ENCODE measurements at regions not wholly inside any gene's neighbourhood (a gene's known extent, or its start where the extent isn't known, plus 50 kb on each side); places are given as distances from the start of the nearest gene placed in this dataset.

DNA sequence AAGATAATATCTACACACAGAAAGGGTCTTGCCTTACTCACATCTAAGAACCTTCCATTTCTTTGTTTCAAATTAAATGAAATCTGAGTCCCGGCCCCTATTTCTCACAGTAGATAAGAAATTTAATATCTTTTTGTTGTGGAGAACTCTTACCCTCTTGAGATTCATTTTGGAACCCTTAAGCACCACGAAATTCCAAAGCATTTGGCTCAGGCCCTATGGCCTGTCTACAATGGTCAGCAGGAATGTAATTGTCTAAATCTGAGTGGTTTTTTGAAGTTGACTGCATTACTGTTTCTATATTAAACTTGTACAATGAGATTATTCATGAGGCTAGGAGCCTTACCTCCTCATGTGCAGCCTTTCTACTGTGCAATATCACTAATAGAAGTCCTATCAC, 723.3 kb downstream of the TSN start:
- DNase-seq (ENCODE audit: low read depth) = no peak
- TF ChIP-seq, protein P1, sequence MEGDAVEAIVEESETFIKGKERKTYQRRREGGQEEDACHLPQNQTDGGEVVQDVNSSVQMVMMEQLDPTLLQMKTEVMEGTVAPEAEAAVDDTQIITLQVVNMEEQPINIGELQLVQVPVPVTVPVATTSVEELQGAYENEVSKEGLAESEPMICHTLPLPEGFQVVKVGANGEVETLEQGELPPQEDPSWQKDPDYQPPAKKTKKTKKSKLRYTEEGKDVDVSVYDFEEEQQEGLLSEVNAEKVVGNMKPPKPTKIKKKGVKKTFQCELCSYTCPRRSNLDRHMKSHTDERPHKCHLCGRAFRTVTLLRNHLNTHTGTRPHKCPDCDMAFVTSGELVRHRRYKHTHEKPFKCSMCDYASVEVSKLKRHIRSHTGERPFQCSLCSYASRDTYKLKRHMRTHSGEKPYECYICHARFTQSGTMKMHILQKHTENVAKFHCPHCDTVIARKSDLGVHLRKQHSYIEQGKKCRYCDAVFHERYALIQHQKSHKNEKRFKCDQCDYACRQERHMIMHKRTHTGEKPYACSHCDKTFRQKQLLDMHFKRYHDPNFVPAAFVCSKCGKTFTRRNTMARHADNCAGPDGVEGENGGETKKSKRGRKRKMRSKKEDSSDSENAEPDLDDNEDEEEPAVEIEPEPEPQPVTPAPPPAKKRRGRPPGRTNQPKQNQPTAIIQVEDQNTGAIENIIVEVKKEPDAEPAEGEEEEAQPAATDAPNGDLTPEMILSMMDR (IDR thresholded peaks at IDR 0.05; ENCODE audit: control insufficient read depth, extremely low read depth, insufficient read depth) = no peak
- no peak overlapping the region for H3K4me3 ChIP-seq (ENCODE audit: low read depth, low read length)

DNA sequence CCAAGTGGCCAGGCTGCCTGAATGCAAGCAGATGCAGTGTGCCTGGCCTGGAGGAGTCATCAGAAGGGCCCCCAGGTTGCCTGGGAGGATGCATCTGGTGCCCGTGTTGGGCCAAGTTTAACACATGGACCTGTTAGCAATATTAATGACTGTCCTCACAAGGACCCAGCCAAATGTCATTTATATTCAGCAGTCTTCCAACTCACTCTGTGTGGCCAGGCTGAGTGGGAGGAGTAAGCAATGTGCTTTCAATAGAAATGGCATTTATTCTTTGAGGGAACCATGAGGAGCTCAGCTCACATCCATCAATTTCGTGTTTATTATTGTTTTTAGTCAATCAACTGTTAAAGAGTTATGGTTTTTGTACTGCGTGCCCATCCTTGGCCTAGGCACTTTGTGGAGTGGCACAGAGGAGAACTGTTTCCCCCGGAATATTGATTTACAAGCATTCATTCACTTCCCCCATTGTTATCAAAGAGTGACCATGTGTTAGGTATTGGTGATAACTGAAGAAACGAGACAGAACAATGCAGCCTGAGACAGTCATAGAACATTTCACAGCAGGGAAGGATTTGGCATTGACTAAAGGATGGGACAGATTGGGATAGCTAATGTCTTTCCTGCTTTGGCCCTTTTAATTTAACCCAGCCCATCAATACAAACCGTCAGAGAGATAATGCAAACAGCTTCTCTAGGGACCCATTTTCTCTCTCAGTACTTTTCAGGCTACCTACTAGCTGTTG, 725.2 kb downstream of the TSN start:
- TF ChIP-seq, protein P1 (IDR thresholded peaks at IDR 0.05; ENCODE audit: control insufficient read depth, extremely low read depth, insufficient read depth) = no peak

DNA sequence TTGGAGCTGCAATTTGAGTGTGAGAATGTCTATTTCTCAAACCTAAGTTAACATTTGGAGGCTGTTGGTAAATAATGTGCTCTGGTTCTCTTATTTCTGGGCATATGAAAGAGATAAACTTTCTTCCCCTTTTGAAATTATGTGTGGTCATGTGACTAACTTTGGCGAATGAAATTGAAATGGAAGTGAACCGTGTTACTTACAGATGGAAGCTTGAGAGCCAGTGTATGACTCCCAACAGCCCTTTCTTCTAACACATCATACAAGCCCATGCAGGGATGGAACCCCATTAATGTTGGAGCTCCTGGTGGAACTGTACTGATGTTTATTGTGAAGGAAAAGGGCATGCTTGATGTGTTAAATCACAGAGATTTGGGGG, 725.8 kb downstream of the TSN start:
- TF ChIP-seq, protein P1 (IDR thresholded peaks at IDR 0.05; ENCODE audit: control insufficient read depth, extremely low read depth, insufficient read depth) = no peak
- no peak overlapping the region for H3K4me3 ChIP-seq (ENCODE audit: low read depth, low read length)
- DNase-seq (ENCODE audit: low read depth) = no peak

More for the DNA sequence above, 725.2 kb downstream of the TSN start:
- no peak overlapping the region for H3K4me3 ChIP-seq (ENCODE audit: low read depth, low read length)
- DNase-seq (ENCODE audit: low read depth) = no peak

DNA sequence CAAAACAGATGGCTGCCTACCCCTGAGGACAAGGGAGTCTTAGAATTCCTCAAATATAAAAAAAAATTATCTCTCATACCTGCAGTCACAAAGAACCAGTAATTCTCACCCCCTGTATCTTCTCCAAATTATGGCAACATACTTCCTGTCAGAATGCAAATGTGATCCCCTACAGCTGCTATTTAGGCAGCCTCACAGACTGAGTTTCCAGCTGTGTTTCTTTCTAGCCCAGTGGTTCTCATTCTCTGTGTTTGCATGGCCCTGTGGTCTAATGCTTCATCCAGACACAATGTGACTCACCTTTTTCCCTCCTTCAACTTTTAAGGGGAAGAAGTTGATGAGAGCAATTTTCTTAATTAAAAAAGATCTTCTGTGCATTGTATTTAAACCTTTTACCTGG, 726.3 kb downstream of the TSN start:
- H3K4me3 ChIP-seq (ENCODE audit: low read depth, low read length) = no peak overlapping the region
- TF ChIP-seq, protein P1 (IDR thresholded peaks at IDR 0.05; ENCODE audit: control insufficient read depth, extremely low read depth, insufficient read depth) = no peak
- no peak for DNase-seq (ENCODE audit: low read depth)

DNA sequence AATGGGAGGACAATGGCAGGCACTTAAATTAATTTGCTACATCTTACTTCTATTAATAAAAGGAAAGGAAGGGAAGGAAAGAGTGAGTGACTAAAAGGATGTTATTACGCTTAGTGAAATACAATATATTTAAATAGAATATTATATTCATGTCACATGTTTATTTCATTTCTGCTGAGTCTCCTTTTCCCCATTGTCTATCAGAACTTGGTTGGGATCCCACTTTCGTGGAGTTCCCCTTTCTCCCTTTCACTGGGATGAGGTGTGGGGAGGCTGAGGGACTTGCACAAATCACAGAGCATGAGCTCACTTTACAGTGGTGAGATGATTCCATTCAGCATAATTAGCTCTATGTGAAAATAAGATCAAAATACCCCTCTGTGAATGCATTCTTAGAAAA, 730.6 kb downstream of the TSN start:
- no peak overlapping the region for H3K4me3 ChIP-seq (ENCODE audit: low read depth, low read length)
- no peak for DNase-seq (ENCODE audit: low read depth)
- TF ChIP-seq, protein P1 (IDR thresholded peaks at IDR 0.05; ENCODE audit: control insufficient read depth, extremely low read depth, insufficient read depth) = no peak

DNA sequence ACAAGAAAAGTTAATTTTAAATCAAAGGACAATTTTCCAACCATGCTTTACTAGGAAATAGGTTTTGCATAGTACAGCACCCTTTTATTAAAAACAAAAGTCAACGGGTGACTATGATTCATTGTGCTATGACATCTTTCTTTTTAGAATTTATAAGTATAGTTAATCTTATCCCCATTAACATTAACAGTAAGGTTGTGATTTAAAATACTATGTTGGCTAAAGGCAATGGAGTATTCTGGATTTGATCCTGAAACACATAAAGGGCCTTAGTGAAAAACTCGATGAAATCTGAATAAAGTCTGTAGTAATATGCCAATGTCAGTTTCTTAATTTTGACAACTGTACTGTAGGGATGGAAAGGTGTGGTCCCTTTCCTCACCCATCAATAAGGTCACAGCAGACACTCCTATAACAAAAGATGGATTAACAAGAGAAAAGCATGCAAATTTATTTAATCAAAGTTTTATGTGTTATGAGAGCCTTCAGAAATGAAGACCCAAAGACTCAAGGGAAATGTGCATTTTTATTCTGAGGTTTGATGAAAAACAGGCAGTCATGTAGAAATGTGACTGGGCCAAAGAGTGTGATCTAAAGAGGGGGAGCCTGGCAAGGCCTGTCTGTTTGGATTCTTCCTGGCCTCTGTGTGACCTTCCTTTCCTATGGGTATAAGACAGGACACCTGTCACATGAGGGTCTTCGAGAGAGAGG, 731.4 kb downstream of the TSN start:
- TF ChIP-seq, protein P1 (IDR thresholded peaks at IDR 0.05; ENCODE audit: control insufficient read depth, extremely low read depth, insufficient read depth) = no peak
- DNase-seq (ENCODE audit: low read depth) = no peak
- H3K4me3 ChIP-seq (ENCODE audit: low read depth, low read length) = no peak overlapping the region

All from LNCaP clone FGC (cell line).